Activated T-helper 1 cell treated with Interleukin-2 at 50 U/mL for 16 hours (primary cell): ENCODE measurements at regions not wholly inside any gene's neighbourhood (a gene's known extent, or its start where the extent isn't known, plus 50 kb on each side); places are given as distances from the start of the nearest gene placed in this dataset.

ENCODE experiments used
- DNase-seq: peaks from one replicate; pipeline ENCODE4 v3.0.0-alpha.2; 2020; ENCODE audit warnings: low read depth

GRCh38 chr4:74651198-74651597, 143.1 kb downstream of the BTC start:
- DNase-seq = no peak

- no peak for DNase-seq
These were observed 140.7 kb downstream of the BTC start for GRCh38 chr4:74653331-74654229.

- no peak for DNase-seq
These were observed 140.1 kb downstream of the BTC start for GRCh38 chr4:74654230-74654681.

- no peak for DNase-seq
These were observed 137.7 kb downstream of the BTC start for GRCh38 chr4:74656596-74656995.

- no peak for DNase-seq
These were observed 136.2 kb downstream of the BTC start for GRCh38 chr4:74658116-74658515.

- no peak for DNase-seq
These were observed 134.5 kb downstream of the BTC start for GRCh38 chr4:74659576-74660411.

- no peak for DNase-seq
These were observed 133.5 kb downstream of the BTC start for GRCh38 chr4:74660866-74661265.

- no peak for DNase-seq
These were observed 132.7 kb downstream of the BTC start for GRCh38 chr4:74661427-74662201.

GRCh38 chr4:74663631-74664030, 130.7 kb downstream of the BTC start:
- DNase-seq = no peak

GRCh38 chr4:74665346-74665745, 129.0 kb downstream of the BTC start:
- DNase-seq = no peak

- no peak for DNase-seq
These were observed 128.4 kb downstream of the BTC start for GRCh38 chr4:74665876-74666275.

- DNase-seq = no peak
These were observed 126.9 kb downstream of the BTC start for GRCh38 chr4:74667438-74667837.

GRCh38 chr4:74667944-74668343, 126.4 kb downstream of the BTC start:
- DNase-seq = no peak

- no peak for DNase-seq
These were observed 124.6 kb downstream of the BTC start for GRCh38 chr4:74669702-74670101.

GRCh38 chr4:74670583-74670982, 123.7 kb downstream of the BTC start:
- DNase-seq = no peak

- DNase-seq = peak; percentile 1
These were observed 123.1 kb downstream of the BTC start for GRCh38 chr4:74671080-74671698.

- DNase-seq = no peak
These were observed 119.6 kb downstream of the BTC start for GRCh38 chr4:74674750-74675149.

- no peak for DNase-seq
These were observed 118.5 kb downstream of the BTC start for GRCh38 chr4:74675673-74676279.

- DNase-seq = no peak
These were observed 111.6 kb downstream of the BTC start for GRCh38 chr4:74682567-74683359.

GRCh38 chr4:74692972-74693371, 101.4 kb downstream of the BTC start:
- no peak for DNase-seq
